ENCODE measurements at regions not wholly inside any gene's neighbourhood (a gene's known extent, or its start where the extent isn't known, plus 50 kb on each side); places are given as distances from the start of the nearest gene placed in this dataset.

DNA sequence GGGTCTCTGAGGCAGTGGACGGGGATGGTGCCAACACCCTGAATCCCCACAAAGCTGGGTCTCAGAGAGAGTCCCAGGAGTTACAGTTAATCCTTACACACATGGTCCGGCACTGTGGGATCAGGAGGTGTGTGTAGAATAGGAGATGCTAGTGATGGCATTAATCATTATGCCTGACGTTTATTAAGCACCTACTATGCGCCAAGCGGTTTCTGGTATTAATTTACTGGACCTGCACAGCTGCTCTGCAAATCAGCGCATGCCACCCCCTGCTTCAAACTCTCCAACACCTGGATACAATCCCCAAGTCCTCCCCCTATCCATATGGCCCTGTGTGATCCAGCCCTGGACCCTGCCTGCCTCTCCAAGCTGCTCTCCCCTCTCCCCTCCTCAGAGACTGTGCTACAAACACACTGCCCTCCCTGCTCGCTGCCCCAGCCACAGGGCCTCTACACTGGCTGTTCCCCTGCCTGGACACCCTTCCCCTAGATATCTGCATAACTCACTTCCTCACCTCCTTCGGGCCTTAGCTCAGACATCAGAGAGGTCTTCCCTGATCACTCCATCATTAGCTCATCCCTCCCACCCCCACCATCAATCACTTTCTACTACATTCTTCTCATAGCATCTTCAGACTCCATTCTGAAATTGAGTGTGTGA lies 86.0 kb downstream of the RFLNA start:
- TF ChIP-seq EP300 (IDR thresholded peaks at IDR 0.05) (no peak), POLR2A (IDR thresholded peaks at IDR 0.05; ENCODE audit: low read depth) (no peak), POLR2AphosphoS5 (IDR thresholded peaks at IDR 0.05) (no peak)
- TF ChIP-seq, protein P1, sequence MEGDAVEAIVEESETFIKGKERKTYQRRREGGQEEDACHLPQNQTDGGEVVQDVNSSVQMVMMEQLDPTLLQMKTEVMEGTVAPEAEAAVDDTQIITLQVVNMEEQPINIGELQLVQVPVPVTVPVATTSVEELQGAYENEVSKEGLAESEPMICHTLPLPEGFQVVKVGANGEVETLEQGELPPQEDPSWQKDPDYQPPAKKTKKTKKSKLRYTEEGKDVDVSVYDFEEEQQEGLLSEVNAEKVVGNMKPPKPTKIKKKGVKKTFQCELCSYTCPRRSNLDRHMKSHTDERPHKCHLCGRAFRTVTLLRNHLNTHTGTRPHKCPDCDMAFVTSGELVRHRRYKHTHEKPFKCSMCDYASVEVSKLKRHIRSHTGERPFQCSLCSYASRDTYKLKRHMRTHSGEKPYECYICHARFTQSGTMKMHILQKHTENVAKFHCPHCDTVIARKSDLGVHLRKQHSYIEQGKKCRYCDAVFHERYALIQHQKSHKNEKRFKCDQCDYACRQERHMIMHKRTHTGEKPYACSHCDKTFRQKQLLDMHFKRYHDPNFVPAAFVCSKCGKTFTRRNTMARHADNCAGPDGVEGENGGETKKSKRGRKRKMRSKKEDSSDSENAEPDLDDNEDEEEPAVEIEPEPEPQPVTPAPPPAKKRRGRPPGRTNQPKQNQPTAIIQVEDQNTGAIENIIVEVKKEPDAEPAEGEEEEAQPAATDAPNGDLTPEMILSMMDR (IDR thresholded peaks at IDR 0.05), result no peak
